ENCODE measurements at regions not wholly inside any gene's neighbourhood (a gene's known extent, or its start where the extent isn't known, plus 50 kb on each side); places are given as distances from the start of the nearest gene placed in this dataset.

- DNase-seq: no peak
Measured at GRCh38 chr1:244106837-244107493, 55.9 kb downstream of the ZBTB18 start.

GRCh38 chr1:244111027-244111426, 59.9 kb downstream of the ZBTB18 start:
- DNase-seq: no peak

GRCh38 chr1:244112041-244112440, 61.0 kb downstream of the ZBTB18 start:
- no peak for DNase-seq

GRCh38 chr1:244112636-244113035, 61.6 kb downstream of the ZBTB18 start:
- DNase-seq: no peak

GRCh38 chr1:244113532-244114320, 62.6 kb downstream of the ZBTB18 start:
- no peak for DNase-seq

GRCh38 chr1:244114892-244115291, 63.8 kb downstream of the ZBTB18 start:
- DNase-seq: no peak

- DNase-seq: no peak
Measured at GRCh38 chr1:244116946-244117345, 65.9 kb downstream of the ZBTB18 start.

- DNase-seq: no peak
Measured at GRCh38 chr1:244118109-244118761, 67.2 kb downstream of the ZBTB18 start.

GRCh38 chr1:244128591-244129383, 77.7 kb downstream of the ZBTB18 start:
- DNase-seq: no peak

- no peak for DNase-seq
Measured at GRCh38 chr1:244137276-244137675, 86.2 kb downstream of the ZBTB18 start.

GRCh38 chr1:244137725-244138124, 86.6 kb downstream of the ZBTB18 start:
- DNase-seq: peak in 2 of 51 donors; percentile 6 to 9

GRCh38 chr1:244138399-244138798, 87.3 kb downstream of the ZBTB18 start:
- no peak for DNase-seq

GRCh38 chr1:244139655-244140054, 88.6 kb downstream of the ZBTB18 start:
- DNase-seq: no peak

GRCh38 chr1:244140420-244140819, 89.3 kb downstream of the ZBTB18 start:
- DNase-seq: no peak

GRCh38 chr1:244144053-244144452, 93.0 kb downstream of the ZBTB18 start:
- no peak for DNase-seq

GRCh38 chr1:244150071-244150470, 99.0 kb downstream of the ZBTB18 start:
- no peak for DNase-seq

GRCh38 chr1:244150665-244151064, 99.6 kb downstream of the ZBTB18 start:
- no peak for DNase-seq

GRCh38 chr1:244151537-244151936, 100.5 kb downstream of the ZBTB18 start:
- DNase-seq: no peak

- DNase-seq: no peak
Measured at GRCh38 chr1:244154508-244154871, 103.4 kb downstream of the ZBTB18 start.

- DNase-seq: peak in 44 of 51 donors; percentile 7 to 82 (median 57)
Measured at GRCh38 chr1:244154872-244155531, 103.9 kb downstream of the ZBTB18 start.

GRCh38 chr1:244155661-244156060, 104.6 kb downstream of the ZBTB18 start:
- DNase-seq: peak in 1 of 51 donors; percentile 37

Measured in hypothalamus (tissue), 51 donors.